ENCODE measurements at regions not wholly inside any gene's neighbourhood (a gene's known extent, or its start where the extent isn't known, plus 50 kb on each side); places are given as distances from the start of the nearest gene placed in this dataset.

GRCh38 chr6:148238713-148239112, 103.9 kb upstream of the SASH1 start:
- Histone ChIP-seq H3K27ac (replicated peaks) (no peak overlapping the region), H3K4me3 (replicated peaks; ENCODE audit: insufficient read depth, low read length) (no peak overlapping the region), H3K27me3 (ENCODE audit: insufficient read depth, poor library complexity, severe bottlenecking) (no peaks in the 10 kb centered on the region)
- TF ChIP-seq, protein P1, sequence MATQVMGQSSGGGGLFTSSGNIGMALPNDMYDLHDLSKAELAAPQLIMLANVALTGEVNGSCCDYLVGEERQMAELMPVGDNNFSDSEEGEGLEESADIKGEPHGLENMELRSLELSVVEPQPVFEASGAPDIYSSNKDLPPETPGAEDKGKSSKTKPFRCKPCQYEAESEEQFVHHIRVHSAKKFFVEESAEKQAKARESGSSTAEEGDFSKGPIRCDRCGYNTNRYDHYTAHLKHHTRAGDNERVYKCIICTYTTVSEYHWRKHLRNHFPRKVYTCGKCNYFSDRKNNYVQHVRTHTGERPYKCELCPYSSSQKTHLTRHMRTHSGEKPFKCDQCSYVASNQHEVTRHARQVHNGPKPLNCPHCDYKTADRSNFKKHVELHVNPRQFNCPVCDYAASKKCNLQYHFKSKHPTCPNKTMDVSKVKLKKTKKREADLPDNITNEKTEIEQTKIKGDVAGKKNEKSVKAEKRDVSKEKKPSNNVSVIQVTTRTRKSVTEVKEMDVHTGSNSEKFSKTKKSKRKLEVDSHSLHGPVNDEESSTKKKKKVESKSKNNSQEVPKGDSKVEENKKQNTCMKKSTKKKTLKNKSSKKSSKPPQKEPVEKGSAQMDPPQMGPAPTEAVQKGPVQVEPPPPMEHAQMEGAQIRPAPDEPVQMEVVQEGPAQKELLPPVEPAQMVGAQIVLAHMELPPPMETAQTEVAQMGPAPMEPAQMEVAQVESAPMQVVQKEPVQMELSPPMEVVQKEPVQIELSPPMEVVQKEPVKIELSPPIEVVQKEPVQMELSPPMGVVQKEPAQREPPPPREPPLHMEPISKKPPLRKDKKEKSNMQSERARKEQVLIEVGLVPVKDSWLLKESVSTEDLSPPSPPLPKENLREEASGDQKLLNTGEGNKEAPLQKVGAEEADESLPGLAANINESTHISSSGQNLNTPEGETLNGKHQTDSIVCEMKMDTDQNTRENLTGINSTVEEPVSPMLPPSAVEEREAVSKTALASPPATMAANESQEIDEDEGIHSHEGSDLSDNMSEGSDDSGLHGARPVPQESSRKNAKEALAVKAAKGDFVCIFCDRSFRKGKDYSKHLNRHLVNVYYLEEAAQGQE (IDR thresholded peaks at IDR 0.05; ENCODE audit: insufficient replicate concordance, low read depth), result no peak
- no peak for DNase-seq (ENCODE audit: low read depth in 1 of 2, low spot score in 1 of 2)

DNA sequence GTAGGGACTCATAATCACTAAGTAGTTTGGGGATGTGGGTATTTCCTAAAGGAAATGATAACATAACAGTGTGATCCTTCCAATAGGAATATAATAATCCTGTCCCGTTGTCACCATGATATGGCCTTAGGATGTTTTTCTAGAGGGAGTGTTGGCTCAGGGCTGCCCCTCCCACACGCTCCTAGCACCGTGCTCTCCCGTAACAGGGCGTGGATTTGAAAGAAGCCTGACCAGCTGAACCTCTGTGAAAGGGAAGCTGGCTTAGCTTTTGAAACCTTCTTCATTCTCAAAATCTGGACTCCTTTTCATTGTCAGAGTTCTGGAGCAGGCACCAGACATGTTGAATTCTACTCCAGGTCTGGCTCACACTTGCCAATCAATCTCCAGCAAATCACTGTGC, 103.4 kb upstream of the SASH1 start:
- no peak for DNase-seq (ENCODE audit: low read depth in 1 of 2, low spot score in 1 of 2)
- TF ChIP-seq, protein P1 (IDR thresholded peaks at IDR 0.05; ENCODE audit: insufficient replicate concordance, low read depth), result no peak
- TF ChIP-seq GABPA (IDR thresholded peaks at IDR 0.05; ENCODE audit: low read depth) (no peak), POLR2AphosphoS5 (IDR thresholded peaks at IDR 0.05; ENCODE audit: low read depth) (no peak), SPI1 (IDR thresholded peaks at IDR 0.05; ENCODE audit: borderline replicate concordance, low read depth) (no peak)
- TF ChIP-seq, protein P2, sequence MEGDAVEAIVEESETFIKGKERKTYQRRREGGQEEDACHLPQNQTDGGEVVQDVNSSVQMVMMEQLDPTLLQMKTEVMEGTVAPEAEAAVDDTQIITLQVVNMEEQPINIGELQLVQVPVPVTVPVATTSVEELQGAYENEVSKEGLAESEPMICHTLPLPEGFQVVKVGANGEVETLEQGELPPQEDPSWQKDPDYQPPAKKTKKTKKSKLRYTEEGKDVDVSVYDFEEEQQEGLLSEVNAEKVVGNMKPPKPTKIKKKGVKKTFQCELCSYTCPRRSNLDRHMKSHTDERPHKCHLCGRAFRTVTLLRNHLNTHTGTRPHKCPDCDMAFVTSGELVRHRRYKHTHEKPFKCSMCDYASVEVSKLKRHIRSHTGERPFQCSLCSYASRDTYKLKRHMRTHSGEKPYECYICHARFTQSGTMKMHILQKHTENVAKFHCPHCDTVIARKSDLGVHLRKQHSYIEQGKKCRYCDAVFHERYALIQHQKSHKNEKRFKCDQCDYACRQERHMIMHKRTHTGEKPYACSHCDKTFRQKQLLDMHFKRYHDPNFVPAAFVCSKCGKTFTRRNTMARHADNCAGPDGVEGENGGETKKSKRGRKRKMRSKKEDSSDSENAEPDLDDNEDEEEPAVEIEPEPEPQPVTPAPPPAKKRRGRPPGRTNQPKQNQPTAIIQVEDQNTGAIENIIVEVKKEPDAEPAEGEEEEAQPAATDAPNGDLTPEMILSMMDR (IDR thresholded peaks at IDR 0.05; ENCODE audit: insufficient read depth, low read length), result no peak
- H3K27ac ChIP-seq (replicated peaks), result no peak overlapping the region
- no peak overlapping the region for H3K4me3 ChIP-seq (replicated peaks; ENCODE audit: insufficient read depth, low read length)
- no peaks in the 10 kb centered on the region for H3K27me3 ChIP-seq (ENCODE audit: insufficient read depth, poor library complexity, severe bottlenecking)

GRCh38 chr6:148239801-148240460, 102.7 kb upstream of the SASH1 start:
- no peak overlapping the region for H3K4me3 ChIP-seq (replicated peaks; ENCODE audit: insufficient read depth, low read length)
- DNase-seq (ENCODE audit: low read depth in 1 of 2, low spot score in 1 of 2), result no peak
- TF ChIP-seq, protein P1 (IDR thresholded peaks at IDR 0.05; ENCODE audit: insufficient replicate concordance, low read depth), result no peak
- TF ChIP-seq, protein P2 (IDR thresholded peaks at IDR 0.05; ENCODE audit: insufficient read depth, low read length), result no peak
- TF ChIP-seq POLR2AphosphoS5 (IDR thresholded peaks at IDR 0.05; ENCODE audit: low read depth), result no peak
- TF ChIP-seq SPI1 (IDR thresholded peaks at IDR 0.05; ENCODE audit: borderline replicate concordance, low read depth), result no peak
- TF ChIP-seq GABPA (IDR thresholded peaks at IDR 0.05; ENCODE audit: low read depth), result no peak
- H3K27me3 ChIP-seq (ENCODE audit: insufficient read depth, poor library complexity, severe bottlenecking), result no peaks in the 10 kb centered on the region
- H3K27ac ChIP-seq (replicated peaks), result no peak overlapping the region

Data from HL-60 (cell line).